HG03139 (cell line): ENCODE measurements at regions not wholly inside any gene's neighbourhood (a gene's known extent, or its start where the extent isn't known, plus 50 kb on each side); places are given as distances from the start of the nearest gene placed in this dataset.

Source experiments
- ATAC-seq: cut with Tn5 transposase; IDR thresholded peaks from one replicate; pipeline ENCODE4 v1.9.1; 2021; ENCODE audit not compliant: unreplicated experiment

DNA sequence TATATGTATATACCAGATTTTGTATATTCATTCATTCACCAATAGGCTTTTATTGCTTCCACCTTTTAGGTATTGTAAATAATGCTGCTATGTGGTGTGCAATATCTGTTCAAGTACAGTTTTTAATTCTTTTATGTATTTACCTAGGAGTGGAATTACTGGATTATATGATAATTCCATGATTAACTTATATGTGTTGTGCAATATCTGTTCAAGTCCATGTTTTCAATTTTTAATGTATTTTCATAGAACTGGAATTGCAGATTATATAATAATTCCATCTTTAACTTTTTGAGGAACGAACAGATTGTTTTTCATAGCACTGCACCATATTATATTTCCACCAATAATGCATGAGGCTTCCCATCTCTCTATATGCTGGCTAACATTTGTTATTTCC lies 50.6 kb upstream of the L3MBTL4 start:
- no peak for ATAC-seq

DNA sequence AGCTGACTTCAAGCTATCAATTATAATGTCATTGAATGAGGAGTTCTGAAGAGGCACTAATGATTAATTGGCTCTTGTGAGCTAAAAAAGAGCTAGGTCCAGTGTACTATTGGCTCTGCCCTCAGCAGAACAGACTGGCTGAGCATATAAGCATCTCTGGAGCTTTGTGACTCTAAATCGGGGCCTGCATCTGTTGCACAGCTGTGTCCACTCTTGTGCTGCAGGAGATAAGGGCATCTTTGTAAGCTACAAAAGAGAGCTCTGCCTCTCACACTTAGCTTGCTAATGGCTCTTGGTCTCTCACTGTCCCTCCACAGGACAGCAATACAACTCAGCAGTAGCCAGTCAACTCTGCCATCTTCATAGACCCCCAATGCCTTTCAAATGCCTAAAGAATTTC lies 61.5 kb upstream of the L3MBTL4 start:
- ATAC-seq: no peak

DNA sequence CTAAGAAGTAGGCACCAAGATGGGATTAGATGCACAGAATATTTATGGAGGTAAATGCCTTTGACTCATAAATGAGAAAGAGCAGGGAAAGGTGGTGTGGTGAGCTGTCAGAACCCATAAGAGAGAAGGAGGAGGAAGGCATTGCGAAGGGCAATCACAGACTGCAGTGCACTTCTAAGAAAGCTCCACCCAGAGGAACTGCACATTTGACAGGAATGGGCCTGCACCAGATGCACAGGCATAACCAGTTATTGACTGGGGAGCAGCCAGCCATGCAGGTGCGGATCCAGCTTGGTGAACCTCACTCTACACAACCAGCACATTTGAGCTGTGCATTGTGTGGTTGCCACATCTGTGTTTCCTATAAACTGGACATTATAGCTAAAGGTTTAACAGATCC lies 62.2 kb upstream of the L3MBTL4 start:
- no peak for ATAC-seq

DNA sequence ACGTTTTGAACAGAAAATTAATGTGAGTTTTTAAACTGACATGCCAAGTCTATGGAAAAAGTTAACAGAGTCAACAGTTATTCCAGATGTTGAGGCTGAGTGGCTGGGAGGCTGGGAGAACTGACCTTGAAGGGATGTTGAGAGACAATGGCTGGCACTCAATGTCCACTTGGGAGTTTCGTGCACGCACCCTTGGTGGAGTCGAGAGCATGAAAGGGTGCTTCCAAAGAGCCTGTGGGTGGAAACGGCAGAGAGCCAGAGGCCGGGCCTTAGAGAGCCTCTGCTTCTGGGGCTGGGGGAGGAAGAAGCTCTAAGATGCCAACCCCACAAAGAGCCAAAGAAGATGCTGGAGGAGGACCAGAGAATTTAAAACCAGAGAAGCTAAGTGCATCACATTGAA lies 63.4 kb upstream of the L3MBTL4 start:
- no peak for ATAC-seq

DNA sequence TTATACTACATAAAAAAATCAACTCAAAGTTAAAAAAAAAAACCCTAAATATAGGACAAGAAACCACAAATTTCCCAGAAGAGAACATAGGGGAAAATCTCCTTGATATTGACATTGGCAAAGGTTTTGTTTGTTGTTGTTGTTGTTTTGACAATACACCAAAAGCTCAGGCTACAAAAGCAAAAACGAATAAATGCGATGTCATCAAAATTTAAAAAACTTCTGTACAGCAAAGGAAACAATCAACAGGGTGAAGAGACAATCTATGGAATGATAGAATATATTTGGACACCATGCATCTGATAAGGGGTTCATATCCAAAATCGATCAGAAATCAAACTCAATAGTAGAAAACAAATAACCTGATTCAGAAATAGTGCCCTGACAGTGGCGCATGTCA lies 65.0 kb upstream of the L3MBTL4 start:
- ATAC-seq: no peak

DNA sequence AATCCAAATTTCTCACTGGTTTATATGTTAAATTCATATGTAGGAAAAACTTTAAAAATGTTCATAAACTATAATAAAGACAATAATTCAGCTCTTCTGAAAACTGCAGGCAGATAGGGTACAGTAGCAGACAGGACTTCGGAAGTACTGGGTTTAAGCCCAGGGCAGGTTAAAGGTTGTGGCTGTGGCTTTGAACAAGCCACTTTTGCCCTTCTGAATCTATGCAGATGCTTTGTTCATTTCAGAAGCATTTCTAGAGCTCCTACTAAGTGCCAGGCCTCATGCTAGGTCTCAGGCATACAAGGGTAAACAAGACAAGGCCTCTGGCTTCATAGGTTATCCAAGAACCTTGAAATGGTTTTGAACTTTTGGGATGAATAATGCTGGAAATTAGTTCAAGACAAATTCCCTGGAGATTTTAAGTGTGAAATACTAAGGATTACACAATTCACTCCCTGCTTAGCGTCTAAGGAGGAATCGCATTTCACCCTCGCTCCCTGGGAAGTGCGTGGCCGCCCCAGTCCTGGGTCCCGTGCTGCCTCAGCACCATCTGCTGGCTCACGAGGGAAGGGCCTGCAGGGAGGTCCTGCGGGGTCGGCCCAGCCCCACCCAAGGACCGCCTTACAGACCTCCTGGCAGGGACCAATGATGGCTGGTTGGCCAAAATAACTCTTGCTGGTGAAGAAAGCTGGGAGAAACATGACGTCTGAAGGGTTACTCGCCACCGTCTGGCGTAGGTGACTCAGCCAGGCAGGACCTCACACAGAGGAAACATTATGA lies 67.7 kb upstream of the L3MBTL4 start:
- peak; percentile 87 for ATAC-seq

DNA sequence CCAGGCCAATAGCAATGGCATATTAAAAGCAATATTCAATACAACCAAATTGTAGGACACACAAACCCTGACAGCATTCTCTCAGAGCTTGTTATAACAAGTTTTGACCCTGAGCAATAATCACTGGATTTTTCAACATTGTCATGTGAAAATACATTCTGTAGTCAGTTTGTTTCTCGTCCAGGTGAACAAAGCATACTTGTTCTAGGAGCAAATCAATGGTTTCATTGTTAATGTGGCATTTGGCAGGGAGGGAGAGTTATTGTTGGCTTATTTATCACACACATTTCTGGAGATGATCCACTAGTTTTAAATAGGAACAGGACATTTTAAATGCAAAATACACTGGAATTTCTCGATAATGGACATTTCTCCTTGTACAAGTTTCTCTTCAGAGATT lies 69.9 kb upstream of the L3MBTL4 start:
- ATAC-seq: no peak

DNA sequence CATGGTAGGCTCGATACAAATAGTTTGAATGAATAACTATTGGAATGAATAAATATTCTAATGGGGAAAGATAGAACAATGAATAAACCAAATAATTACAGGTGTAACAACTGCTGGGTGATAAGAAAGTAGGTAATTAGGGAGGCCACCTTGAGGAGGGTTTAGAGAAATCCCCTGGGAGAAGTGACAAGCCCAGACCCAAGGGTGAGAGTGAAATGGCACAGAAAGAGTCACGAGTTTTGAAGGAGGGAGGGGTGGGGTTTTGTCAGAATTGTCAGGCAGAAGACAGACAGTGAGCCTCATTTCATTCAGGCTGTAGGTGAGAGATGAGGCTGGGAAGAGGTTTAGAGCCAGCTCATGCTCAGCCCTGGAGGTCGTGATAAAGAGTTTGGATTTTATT lies 71.6 kb upstream of the L3MBTL4 start:
- no peak for ATAC-seq

DNA sequence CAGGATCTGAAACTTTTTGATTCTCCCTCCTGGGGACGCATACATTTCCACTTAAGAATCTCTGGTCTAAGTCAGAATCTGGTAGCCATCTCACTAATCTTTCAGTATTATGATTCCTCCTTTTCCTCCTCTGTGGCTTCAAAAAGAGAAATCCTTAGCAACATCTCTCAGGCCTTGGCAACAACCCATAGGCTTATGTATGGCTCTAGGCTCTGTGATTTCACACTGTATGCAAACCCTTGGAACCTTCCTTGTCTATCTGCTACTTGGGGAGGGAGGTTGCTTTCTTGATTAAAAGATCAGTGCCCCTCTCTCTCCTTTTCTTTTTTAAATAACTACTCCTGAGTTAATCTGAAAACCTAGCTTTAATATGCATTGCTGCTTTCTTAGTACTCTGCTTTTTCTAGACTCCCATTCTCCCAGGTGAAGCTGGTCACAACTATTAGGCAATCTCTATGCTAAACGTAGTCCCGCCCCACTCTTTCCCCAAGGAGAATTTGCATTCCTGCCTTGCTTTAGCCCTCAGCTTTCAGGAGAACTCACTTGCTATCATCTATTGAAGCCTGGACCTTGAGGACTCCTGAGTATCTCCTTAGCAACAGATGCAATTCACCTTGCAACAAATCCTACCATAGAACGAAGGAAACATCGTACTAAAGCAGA lies 72.2 kb upstream of the L3MBTL4 start:
- no peak for ATAC-seq

DNA sequence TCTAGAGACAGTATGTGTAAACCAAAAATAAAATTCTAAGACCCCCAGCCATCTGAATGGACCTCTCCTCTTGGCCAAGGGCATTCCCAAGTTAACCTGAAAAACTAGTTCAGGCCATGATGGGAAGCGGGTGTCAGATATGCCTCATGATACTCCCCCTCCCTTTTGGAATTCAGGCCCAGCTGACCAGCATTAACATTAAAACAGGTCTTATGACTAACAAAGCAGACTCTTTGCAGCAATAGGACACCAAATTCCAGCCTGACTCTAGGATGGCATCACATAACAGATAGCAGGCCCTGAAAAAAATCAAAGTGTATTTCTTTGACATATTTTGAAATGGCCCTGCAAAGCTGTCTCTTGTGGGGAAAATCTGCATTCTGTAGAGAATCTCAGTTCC lies 73.3 kb upstream of the L3MBTL4 start:
- no peak for ATAC-seq

DNA sequence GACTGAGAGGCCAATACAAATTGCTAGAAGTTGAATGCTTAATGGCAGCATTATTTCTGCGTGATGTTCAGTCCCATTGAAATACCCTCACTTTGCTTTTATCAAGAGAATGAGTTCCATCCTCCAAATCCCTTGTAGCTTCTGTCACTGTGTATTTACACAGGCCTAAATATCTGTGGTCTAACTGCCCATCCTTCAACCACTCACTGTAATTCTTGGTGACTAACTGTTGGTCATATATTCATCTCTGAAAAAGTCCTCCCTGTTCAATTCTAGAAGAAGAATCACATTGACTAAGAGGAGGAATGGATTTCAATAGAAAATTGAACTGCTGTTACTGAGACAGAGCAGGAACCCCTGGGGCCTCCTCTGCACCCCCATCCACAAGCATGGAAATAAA lies 74.2 kb upstream of the L3MBTL4 start:
- no peak for ATAC-seq

DNA sequence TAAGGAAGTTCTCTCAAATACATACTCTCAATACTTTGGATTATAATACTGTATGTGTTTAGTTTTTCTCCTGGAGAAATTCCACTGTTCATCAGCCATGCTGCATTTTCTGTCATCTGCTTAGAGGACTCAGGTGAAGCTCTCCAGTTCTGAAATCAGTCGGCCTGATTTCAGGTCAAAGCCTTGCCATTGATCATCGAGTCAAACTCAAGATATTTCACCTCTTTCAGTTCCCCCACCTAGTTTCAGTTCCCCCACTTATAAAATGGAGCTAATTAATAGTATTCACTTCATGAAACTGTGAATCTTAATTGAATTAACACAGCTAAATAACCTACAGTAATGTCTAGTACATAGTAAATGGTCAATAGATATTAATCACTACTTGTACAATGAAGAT lies 75.3 kb upstream of the L3MBTL4 start:
- no peak for ATAC-seq

DNA sequence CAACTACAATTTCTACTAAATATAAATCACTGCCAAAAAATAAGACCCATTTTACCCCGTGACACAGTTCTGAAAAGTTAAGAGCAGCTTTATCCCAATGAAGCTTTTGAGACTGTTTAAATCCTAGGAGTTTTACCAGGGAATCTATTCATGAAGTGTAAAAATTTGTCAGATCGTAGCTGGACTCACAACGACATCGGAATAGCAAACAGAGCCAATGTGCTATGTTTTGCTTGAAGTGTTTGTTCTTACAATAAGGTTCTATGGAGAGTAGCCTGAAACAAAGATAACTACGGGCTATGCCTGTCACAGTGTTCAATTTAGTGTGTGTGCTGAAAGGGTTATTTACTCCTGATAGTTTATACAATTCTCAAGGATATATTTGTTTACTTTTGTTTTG lies 78.5 kb upstream of the L3MBTL4 start:
- ATAC-seq: no peak

DNA sequence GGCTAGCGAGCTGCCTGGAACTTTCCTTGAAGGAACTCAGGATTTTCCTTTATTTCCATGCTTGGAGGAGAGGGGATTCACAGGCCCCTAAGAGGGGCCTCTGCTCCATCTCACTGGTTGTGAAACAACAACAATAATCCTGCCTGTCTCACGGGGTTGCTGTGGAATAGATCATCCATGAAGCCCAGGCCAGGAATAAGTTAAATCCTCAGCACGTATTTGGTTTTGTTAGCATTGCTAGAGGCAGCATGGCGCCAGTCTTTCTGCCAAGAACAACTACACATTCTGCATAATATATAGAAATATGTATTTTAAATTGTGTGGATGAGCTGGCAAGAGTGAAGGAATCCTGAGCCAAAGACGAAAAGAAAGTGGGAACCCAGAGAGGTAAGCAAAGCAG lies 80.8 kb upstream of the L3MBTL4 start:
- ATAC-seq: no peak

DNA sequence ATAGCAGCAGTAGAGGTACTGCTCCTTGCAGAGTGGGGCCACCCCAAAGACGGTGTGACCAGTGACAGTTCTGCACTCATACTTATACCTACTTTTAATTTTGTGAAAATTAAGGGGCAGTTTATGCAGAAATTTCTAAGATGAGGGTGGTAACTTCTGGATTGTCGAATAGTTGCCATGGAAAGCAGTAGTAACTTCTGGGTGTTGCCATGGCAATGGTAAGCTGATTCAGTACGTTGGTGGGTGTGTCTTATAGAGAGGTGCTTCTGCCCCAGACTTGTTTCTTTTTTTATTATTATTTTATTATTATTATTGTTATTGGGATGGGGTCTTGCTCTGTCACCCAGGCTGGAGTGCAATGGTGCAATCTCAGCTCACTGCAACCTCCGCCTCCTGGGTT lies 82.8 kb upstream of the L3MBTL4 start:
- ATAC-seq: no peak

DNA sequence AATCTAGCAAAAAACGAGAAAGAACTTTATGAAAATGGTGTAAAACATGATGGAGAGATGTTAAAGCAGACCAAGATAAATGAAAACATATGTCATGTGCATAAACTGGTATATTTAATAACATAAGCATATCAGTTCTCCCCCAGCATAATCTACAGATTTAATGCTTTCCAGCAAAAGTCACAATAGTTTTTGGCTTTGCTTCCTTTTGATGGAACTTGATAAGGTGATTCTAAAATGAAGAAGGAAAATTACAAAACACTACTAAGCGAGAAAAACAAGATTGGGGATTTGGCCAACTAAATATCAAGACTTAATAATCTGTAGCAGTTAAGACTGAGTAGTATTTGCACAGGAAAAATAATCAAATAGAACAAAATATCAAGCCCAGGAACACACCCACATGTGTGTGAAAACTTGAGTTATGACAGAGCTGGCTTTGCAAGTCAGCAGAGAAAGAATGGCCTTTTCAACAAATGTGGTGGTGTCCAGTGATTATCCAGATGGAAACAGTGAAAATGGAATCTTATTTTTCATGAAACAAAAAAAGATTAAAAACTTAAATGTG lies 83.7 kb upstream of the L3MBTL4 start:
- ATAC-seq: no peak

DNA sequence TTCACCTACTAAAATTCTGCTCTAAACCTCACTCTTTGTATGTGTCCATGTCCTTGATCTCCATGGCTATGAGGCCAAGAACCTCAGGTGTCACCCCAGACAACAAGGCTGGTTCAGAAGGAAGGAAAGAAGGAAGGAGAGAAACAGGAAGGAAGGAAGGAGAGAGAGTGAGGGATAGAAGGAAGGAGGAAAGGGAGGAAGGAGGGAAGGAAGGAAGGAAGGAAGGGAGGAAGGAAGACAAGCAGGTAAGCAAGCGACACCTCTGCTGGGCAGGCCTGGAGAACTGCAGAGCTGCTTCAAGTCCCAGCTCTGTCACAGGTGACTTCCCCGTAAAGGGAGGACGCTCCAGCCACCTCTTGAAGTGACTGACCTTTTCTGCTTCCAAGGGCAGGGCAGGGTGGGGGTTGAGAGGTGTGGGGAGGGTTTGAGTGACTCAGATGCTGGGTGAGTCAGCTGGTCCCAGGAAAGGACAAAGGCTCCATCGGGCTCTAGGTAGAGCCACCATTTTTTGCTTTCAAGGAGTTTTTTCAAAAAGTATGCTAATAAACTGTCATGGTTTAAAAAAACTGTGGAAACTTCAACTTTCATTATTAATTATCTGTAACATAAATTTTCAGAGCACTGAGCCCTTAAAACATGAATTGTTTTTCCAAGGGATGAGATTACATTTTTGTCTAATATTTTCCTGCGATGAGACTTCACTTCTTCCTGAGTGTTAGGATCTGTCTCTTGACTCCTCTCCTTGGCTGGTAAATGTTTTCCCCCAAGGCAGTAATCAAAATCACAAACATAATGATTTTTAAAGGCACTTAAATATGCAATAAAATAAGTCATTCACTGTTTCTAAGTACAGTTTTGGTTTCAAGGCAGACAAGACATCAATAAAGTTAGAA lies 90.1 kb upstream of the L3MBTL4 start:
- ATAC-seq: no peak

DNA sequence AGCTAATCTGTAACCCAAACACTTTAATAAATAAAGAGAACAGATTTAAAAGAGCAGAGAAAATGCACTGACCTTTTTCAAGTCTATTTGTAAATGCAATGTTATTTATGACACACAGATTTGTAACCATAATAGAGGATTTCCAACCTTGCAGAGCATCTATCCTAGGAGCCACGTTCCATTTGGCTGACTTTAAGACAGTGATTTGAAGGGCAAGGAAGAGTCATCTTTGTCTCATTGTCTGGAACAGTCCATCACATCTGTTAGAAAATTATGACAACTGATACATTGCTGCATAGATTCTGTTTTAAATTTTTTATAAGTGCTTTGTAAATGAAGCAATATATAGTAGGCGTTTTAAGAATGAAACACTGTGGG lies 90.8 kb upstream of the L3MBTL4 start:
- ATAC-seq: no peak

DNA sequence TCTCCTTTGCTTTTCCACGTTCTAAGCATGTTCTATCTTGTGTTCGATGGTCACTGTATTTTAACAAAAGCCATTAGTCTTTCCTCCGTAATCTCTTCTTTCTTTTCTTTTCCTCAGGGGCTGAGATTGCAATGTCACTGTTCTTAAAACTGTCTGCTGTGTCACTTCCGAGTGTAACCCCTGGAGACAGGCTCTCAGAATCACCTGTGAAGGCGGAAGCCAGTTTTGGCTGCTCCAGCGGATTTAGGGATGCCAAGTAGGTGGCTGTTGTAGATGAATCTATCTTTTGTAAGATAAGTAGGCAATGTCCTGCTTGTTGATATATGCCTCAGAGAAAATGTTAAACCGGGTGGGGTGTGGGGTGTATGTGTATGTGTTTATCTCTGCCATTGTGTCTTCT lies 94.7 kb upstream of the L3MBTL4 start:
- ATAC-seq: no peak

DNA sequence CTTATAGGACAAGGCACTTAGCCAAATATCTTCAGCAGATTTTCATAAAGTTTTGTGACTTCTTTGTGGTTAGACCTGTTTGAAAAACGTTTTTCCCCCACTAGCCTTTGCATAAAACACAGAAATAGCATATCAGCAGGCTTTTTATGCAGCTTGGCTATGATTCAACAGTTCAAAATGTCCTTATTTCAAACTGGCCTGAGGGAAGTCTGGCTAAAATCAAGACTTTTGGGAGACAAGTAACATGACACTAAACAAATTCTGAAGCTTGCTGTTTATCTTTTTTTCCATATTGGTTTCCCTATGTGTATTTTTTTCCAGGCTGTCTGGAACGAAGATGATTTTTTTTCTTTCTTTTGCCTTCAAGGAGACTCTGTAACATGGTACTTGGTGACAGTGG lies 95.1 kb upstream of the L3MBTL4 start:
- ATAC-seq: no peak

DNA sequence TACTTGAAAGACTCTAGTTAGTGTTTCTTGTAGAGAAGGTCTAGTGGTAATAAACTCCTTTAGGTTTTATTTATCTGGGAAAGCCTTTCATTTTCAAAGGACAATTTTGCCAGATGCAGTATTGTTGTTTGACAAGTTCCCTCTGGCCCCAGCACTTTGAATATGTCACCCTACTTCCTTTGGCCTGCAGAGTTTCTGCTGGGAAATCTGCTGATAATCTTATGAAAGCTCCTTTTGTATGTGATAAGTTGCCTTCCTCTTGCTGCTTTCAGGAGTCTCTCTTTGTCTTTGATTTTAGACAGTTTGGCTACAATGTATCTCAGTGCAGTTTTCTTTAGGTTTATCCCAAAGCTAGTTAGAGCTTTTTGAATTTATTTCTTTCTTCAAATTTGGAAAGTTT lies 106.2 kb upstream of the L3MBTL4 start:
- ATAC-seq: no peak
